ENCODE measurements at regions not wholly inside any gene's neighbourhood (a gene's known extent, or its start where the extent isn't known, plus 50 kb on each side); places are given as distances from the start of the nearest gene placed in this dataset.

- TF ChIP-seq CTCF (conservative IDR thresholded peaks at IDR 0.05; ENCODE audit: low read depth, low read length) = no peak
- TF ChIP-seq EZH2 (IDR thresholded peaks at IDR 0.05; ENCODE audit: low read length, unreplicated experiment) = no peak
- no peak for TF ChIP-seq EZH2phosphoT487 (IDR thresholded peaks at IDR 0.05; ENCODE audit: borderline replicate concordance, low read length)
Measured at GRCh38 chr2:82256983-82257632, 1952.6 kb upstream of the LRRTM1 start.
